ENCODE measurements at regions not wholly inside any gene's neighbourhood (a gene's known extent, or its start where the extent isn't known, plus 50 kb on each side); places are given as distances from the start of the nearest gene placed in this dataset.

GRCh38 chr5:175088963-175089362, 355.0 kb downstream of the DRD1 start:
- intact Hi-C loops (cut with micrococcal nuclease), result no loop called here
- no peak overlapping the region for H3K4me3 Mint-ChIP-seq
- H3K27me3 Mint-ChIP-seq (ENCODE audit: insufficient read depth), result peaks cover 1% of the 10 kb centered on the region
- H3K27ac Mint-ChIP-seq, result no peak overlapping the region
- H3K4me1 Mint-ChIP-seq (ENCODE audit: low read depth), result no peaks in the 10 kb centered on the region
- no peak for DNase-seq (ENCODE audit: low spot score)
- peaks cover 6% of the 10 kb centered on the region for H3K9me3 Mint-ChIP-seq
- no peaks in the 10 kb centered on the region for H3K36me3 Mint-ChIP-seq (ENCODE audit: low read depth)

GRCh38 chr5:175082866-175083590, 358.6 kb downstream of the MSX2 start:
- H3K36me3 Mint-ChIP-seq (ENCODE audit: low read depth), result no peaks in the 10 kb centered on the region
- intact Hi-C loops (cut with micrococcal nuclease), result no loop called here
- peaks cover 6% of the 10 kb centered on the region for H3K9me3 Mint-ChIP-seq
- no peaks in the 10 kb centered on the region for H3K27me3 Mint-ChIP-seq (ENCODE audit: insufficient read depth)
- H3K4me1 Mint-ChIP-seq (ENCODE audit: low read depth), result no peaks in the 10 kb centered on the region
- H3K4me3 Mint-ChIP-seq, result no peak overlapping the region
- H3K27ac Mint-ChIP-seq, result no peak overlapping the region
- DNase-seq (ENCODE audit: low spot score), result no peak

- H3K4me3 Mint-ChIP-seq, result no peak overlapping the region
- H3K27me3 Mint-ChIP-seq (ENCODE audit: insufficient read depth), result no peaks in the 10 kb centered on the region
- H3K4me1 Mint-ChIP-seq (ENCODE audit: low read depth), result no peaks in the 10 kb centered on the region
- peaks cover 6% of the 10 kb centered on the region for H3K9me3 Mint-ChIP-seq
- intact Hi-C loops (cut with micrococcal nuclease), result no loop called here
- no peak for DNase-seq (ENCODE audit: low spot score)
- H3K27ac Mint-ChIP-seq, result no peak overlapping the region
- H3K36me3 Mint-ChIP-seq (ENCODE audit: low read depth), result no peaks in the 10 kb centered on the region
Measured at GRCh38 chr5:175082346-175082745, 358.0 kb downstream of the MSX2 start.

- H3K9me3 Mint-ChIP-seq, result no peaks in the 10 kb centered on the region
- H3K4me3 Mint-ChIP-seq, result no peak overlapping the region
- no peak for DNase-seq (ENCODE audit: low spot score)
- no peak overlapping the region for H3K27ac Mint-ChIP-seq
- H3K4me1 Mint-ChIP-seq (ENCODE audit: low read depth), result no peaks in the 10 kb centered on the region
- intact Hi-C loops (cut with micrococcal nuclease), result no loop called here
- H3K36me3 Mint-ChIP-seq (ENCODE audit: low read depth), result no peaks in the 10 kb centered on the region
- H3K27me3 Mint-ChIP-seq (ENCODE audit: insufficient read depth), result peaks cover 3% of the 10 kb centered on the region
Measured at GRCh38 chr5:175079707-175080106, 355.3 kb downstream of the MSX2 start.

GRCh38 chr5:175070283-175070682, 345.9 kb downstream of the MSX2 start:
- Mint-ChIP-seq H3K4me3 (no peak overlapping the region), H3K27ac (no peak overlapping the region)

GRCh38 chr5:175060257-175060656, 335.9 kb downstream of the MSX2 start:
- Mint-ChIP-seq H3K27ac (no peak overlapping the region), H3K4me3 (peak overlapping the region; percentile 57), H3K36me3 (ENCODE audit: low read depth) (no peaks in the 10 kb centered on the region), H3K27me3 (ENCODE audit: insufficient read depth) (peaks cover 23% of the 10 kb centered on the region), H3K4me1 (ENCODE audit: low read depth) (peaks cover 8% of the 10 kb centered on the region), H3K9me3 (no peaks in the 10 kb centered on the region)
- intact Hi-C loops (cut with micrococcal nuclease), result no loop called here
- no peak for DNase-seq (ENCODE audit: low spot score)

More at GRCh38 chr5:175070283-175070682, 345.9 kb downstream of the MSX2 start:
- Mint-ChIP-seq H3K36me3 (ENCODE audit: low read depth) (no peaks in the 10 kb centered on the region), H3K9me3 (no peaks in the 10 kb centered on the region), H3K4me1 (ENCODE audit: low read depth) (no peaks in the 10 kb centered on the region), H3K27me3 (ENCODE audit: insufficient read depth) (no peaks in the 10 kb centered on the region)
- intact Hi-C loops (cut with micrococcal nuclease), result no loop called here
- no peak for DNase-seq (ENCODE audit: low spot score)

- peak overlapping the region; percentile 57 for H3K4me3 Mint-ChIP-seq
- no peak overlapping the region for H3K27ac Mint-ChIP-seq
- DNase-seq (ENCODE audit: low spot score), result no peak
- intact Hi-C loops (cut with micrococcal nuclease), result no loop called here
- H3K9me3 Mint-ChIP-seq, result no peaks in the 10 kb centered on the region
- H3K36me3 Mint-ChIP-seq (ENCODE audit: low read depth), result no peaks in the 10 kb centered on the region
- peaks cover 23% of the 10 kb centered on the region for H3K27me3 Mint-ChIP-seq (ENCODE audit: insufficient read depth)
- H3K4me1 Mint-ChIP-seq (ENCODE audit: low read depth), result peaks cover 8% of the 10 kb centered on the region
Measured at GRCh38 chr5:175059687-175060211, 335.4 kb downstream of the MSX2 start.

- Mint-ChIP-seq H3K27ac (no peak overlapping the region), H3K36me3 (ENCODE audit: low read depth) (no peaks in the 10 kb centered on the region), H3K27me3 (ENCODE audit: insufficient read depth) (peaks cover 18% of the 10 kb centered on the region), H3K4me1 (ENCODE audit: low read depth) (peaks cover 8% of the 10 kb centered on the region), H3K9me3 (no peaks in the 10 kb centered on the region), H3K4me3 (no peak overlapping the region)
- intact Hi-C loops (cut with micrococcal nuclease), result no loop called here
- no peak for DNase-seq (ENCODE audit: low spot score)
Measured at GRCh38 chr5:175056831-175057230, 332.4 kb downstream of the MSX2 start.

- intact Hi-C loops (cut with micrococcal nuclease), result no loop called here
- H3K27ac Mint-ChIP-seq, result no peak overlapping the region
- no peaks in the 10 kb centered on the region for H3K36me3 Mint-ChIP-seq (ENCODE audit: low read depth)
- H3K4me3 Mint-ChIP-seq, result no peak overlapping the region
- H3K4me1 Mint-ChIP-seq (ENCODE audit: low read depth), result no peaks in the 10 kb centered on the region
- H3K9me3 Mint-ChIP-seq, result no peaks in the 10 kb centered on the region
- peaks cover 9% of the 10 kb centered on the region for H3K27me3 Mint-ChIP-seq (ENCODE audit: insufficient read depth)
- no peak for DNase-seq (ENCODE audit: low spot score)
Measured at GRCh38 chr5:175054243-175054642, 329.9 kb downstream of the MSX2 start.

GRCh38 chr5:175052351-175052750, 328.0 kb downstream of the MSX2 start:
- Mint-ChIP-seq H3K36me3 (ENCODE audit: low read depth) (no peaks in the 10 kb centered on the region), H3K4me3 (no peak overlapping the region), H3K27me3 (ENCODE audit: insufficient read depth) (peaks cover 3% of the 10 kb centered on the region), H3K4me1 (ENCODE audit: low read depth) (no peaks in the 10 kb centered on the region), H3K9me3 (no peaks in the 10 kb centered on the region), H3K27ac (no peak overlapping the region)
- DNase-seq (ENCODE audit: low spot score), result no peak
- intact Hi-C loops (cut with micrococcal nuclease), result no loop called here

GRCh38 chr5:175047048-175047447, 322.7 kb downstream of the MSX2 start:
- Mint-ChIP-seq H3K27me3 (ENCODE audit: insufficient read depth) (no peaks in the 10 kb centered on the region), H3K36me3 (ENCODE audit: low read depth) (no peaks in the 10 kb centered on the region), H3K4me3 (no peak overlapping the region), H3K27ac (no peak overlapping the region), H3K9me3 (no peaks in the 10 kb centered on the region), H3K4me1 (ENCODE audit: low read depth) (no peaks in the 10 kb centered on the region)
- no peak for DNase-seq (ENCODE audit: low spot score)
- intact Hi-C loops (cut with micrococcal nuclease), result no loop called here

- Mint-ChIP-seq H3K9me3 (no peaks in the 10 kb centered on the region), H3K27ac (no peak overlapping the region), H3K36me3 (ENCODE audit: low read depth) (no peaks in the 10 kb centered on the region), H3K4me3 (no peak overlapping the region), H3K4me1 (ENCODE audit: low read depth) (no peaks in the 10 kb centered on the region), H3K27me3 (ENCODE audit: insufficient read depth) (no peaks in the 10 kb centered on the region)
- no peak for DNase-seq (ENCODE audit: low spot score)
- intact Hi-C loops (cut with micrococcal nuclease), result no loop called here
Measured at GRCh38 chr5:175045820-175046219, 321.4 kb downstream of the MSX2 start.

- no peaks in the 10 kb centered on the region for H3K4me1 Mint-ChIP-seq (ENCODE audit: low read depth)
- H3K36me3 Mint-ChIP-seq (ENCODE audit: low read depth), result no peaks in the 10 kb centered on the region
- no peaks in the 10 kb centered on the region for H3K9me3 Mint-ChIP-seq
- H3K27me3 Mint-ChIP-seq (ENCODE audit: insufficient read depth), result no peaks in the 10 kb centered on the region
- H3K27ac Mint-ChIP-seq, result no peak overlapping the region
- H3K4me3 Mint-ChIP-seq, result no peak overlapping the region
- intact Hi-C loops (cut with micrococcal nuclease), result no loop called here
- DNase-seq (ENCODE audit: low spot score), result no peak
Measured at GRCh38 chr5:175037820-175038219, 313.4 kb downstream of the MSX2 start.

All from activated T-helper 1 cell treated with anti-CD3 and anti-CD28 coated beads, Interleukin-12 subunit alpha, Interleukin-12 subunit beta, Interleukin-2, Interleukin-4 antibody, amounts not matched to agents 30 ng/mL and 10 ng/mL and 1 ng/mL, durations not matched to agents 14 hours and 24 hours and 36 hours (primary cell).